ENCODE measurements at regions not wholly inside any gene's neighbourhood (a gene's known extent, or its start where the extent isn't known, plus 50 kb on each side); places are given as distances from the start of the nearest gene placed in this dataset.

DNA sequence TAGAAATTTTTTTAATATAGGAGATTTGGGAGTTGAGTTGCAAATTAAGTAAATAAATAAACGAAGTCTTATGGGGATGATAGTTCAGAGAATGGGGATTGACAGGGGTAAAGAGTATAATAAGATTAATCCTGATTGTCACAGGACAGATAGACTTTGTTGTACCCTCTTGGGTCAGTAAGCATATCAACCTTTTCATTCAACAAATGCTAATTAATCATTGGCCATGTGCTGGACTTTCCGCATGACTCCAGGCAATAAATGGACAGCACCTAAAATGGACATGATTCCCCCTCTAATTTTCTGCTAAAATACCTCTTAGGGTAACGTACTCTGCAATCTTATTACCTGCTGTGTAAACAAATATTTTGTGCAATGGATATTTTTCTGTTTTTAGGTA, 1331.1 kb upstream of the ADGRL3 start:
- intact Hi-C loops (cut with DNase I), result no loop called here
- Histone ChIP-seq H3K36me3 (no peaks in the 10 kb centered on the region), H3K27ac (replicated peaks in 1 of 4) (no peak overlapping the region), H3K4me1 (no peaks in the 10 kb centered on the region), H3K4me3 (no peak overlapping the region), H3K9me3 (no peaks in the 10 kb centered on the region), H3K27me3 (no peaks in the 10 kb centered on the region)
- TF ChIP-seq EP300 (IDR thresholded peaks at IDR 0.05), result no peak
- TF ChIP-seq, protein P1, sequence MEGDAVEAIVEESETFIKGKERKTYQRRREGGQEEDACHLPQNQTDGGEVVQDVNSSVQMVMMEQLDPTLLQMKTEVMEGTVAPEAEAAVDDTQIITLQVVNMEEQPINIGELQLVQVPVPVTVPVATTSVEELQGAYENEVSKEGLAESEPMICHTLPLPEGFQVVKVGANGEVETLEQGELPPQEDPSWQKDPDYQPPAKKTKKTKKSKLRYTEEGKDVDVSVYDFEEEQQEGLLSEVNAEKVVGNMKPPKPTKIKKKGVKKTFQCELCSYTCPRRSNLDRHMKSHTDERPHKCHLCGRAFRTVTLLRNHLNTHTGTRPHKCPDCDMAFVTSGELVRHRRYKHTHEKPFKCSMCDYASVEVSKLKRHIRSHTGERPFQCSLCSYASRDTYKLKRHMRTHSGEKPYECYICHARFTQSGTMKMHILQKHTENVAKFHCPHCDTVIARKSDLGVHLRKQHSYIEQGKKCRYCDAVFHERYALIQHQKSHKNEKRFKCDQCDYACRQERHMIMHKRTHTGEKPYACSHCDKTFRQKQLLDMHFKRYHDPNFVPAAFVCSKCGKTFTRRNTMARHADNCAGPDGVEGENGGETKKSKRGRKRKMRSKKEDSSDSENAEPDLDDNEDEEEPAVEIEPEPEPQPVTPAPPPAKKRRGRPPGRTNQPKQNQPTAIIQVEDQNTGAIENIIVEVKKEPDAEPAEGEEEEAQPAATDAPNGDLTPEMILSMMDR (IDR thresholded peaks at IDR 0.05), result no peak
- TF ChIP-seq POLR2AphosphoS5 (IDR thresholded peaks at IDR 0.05), result no peak
- no peak for TF ChIP-seq POLR2A (IDR thresholded peaks at IDR 0.05; ENCODE audit: low read depth)
- WGBS, result 87% methylated on average over 3 of the region's 3 CpGs
- no peak for DNase-seq (ENCODE audit: extremely low spot score)

DNA sequence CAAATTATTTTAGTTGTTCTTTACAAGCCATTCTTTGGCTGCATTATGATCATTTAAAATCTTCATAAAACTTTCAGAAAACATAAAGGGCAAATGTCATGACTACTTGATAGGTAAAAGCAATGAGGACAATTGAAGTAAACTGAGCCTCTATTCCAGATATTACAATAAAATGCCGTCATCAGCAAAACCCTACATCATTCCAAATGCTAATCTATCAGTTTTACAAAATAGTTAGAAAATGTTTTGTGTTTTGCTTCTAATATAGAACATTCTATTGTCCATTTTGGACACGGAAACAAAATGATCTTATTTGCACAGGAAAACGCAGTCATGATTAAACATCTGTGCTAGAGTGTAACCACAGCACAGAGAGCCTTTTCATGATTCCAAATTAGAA, 1330.6 kb upstream of the ADGRL3 start:
- 93% methylated on average over 3 of the region's 3 CpGs for WGBS
- intact Hi-C loops (cut with DNase I), result no loop called here

DNA sequence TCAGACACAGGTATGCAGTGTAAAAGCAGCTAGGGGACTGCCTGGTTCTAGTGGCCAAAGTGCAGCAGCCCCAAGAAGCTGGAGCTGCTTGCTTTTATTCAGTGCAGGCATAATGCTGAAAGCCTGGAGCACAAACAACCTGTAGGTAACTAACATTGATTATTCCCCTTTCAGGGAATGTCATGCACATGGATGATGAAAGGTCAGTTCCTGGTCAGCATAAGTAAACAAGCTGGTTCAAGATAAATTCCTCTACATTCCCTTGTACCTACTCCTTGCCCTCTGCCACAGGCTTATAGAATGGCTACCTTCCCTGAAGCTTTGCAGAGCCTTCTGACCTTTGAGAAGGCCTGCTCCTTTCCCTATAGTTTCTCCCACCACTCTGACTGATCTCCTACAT, 1318.5 kb upstream of the ADGRL3 start:
- Histone ChIP-seq H3K27me3 (no peaks in the 10 kb centered on the region), H3K4me1 (no peaks in the 10 kb centered on the region), H3K27ac (replicated peaks in 1 of 4) (no peak overlapping the region), H3K36me3 (no peaks in the 10 kb centered on the region), H3K4me3 (no peak overlapping the region), H3K9me3 (no peaks in the 10 kb centered on the region)
- no peak for TF ChIP-seq EP300 (IDR thresholded peaks at IDR 0.05)
- TF ChIP-seq, protein P1 (IDR thresholded peaks at IDR 0.05), result no peak
- no peak for TF ChIP-seq POLR2A (IDR thresholded peaks at IDR 0.05; ENCODE audit: low read depth)
- no peak for TF ChIP-seq POLR2AphosphoS5 (IDR thresholded peaks at IDR 0.05)
- DNase-seq (ENCODE audit: extremely low spot score), result no peak
- intact Hi-C loops (cut with DNase I), result no loop called here

More for the DNA sequence above, 1330.6 kb upstream of the ADGRL3 start:
- no peak for DNase-seq (ENCODE audit: extremely low spot score)
- no peak overlapping the region for H3K27ac ChIP-seq (replicated peaks in 1 of 4)
- no peak overlapping the region for H3K4me3 ChIP-seq
- TF ChIP-seq EP300 (IDR thresholded peaks at IDR 0.05), result no peak
- H3K4me1 ChIP-seq, result no peaks in the 10 kb centered on the region
- H3K27me3 ChIP-seq, result no peaks in the 10 kb centered on the region
- no peaks in the 10 kb centered on the region for H3K9me3 ChIP-seq
- H3K36me3 ChIP-seq, result no peaks in the 10 kb centered on the region

DNA sequence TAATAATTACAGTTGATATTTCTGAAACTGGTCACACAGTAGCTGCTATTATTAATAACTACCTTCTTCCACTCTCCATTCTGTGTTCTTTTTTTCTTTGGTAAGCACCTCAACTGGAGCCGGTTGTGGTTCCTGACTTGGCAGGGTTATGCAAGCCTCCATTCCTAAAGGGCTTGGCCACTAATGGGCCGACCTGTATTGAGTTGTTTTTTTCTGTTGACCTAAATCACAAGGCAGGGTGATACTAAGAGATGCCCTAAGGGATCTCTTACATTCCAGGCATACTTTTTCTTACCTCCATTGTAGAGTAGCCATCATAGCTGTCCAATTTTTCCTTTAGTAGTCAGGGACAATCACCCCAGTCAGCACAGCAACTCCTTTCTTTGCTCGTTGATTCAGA, 1295.8 kb upstream of the ADGRL3 start:
- 79% methylated on average over 3 of the region's 3 CpGs for WGBS
- H3K9me3 ChIP-seq, result no peaks in the 10 kb centered on the region

DNA sequence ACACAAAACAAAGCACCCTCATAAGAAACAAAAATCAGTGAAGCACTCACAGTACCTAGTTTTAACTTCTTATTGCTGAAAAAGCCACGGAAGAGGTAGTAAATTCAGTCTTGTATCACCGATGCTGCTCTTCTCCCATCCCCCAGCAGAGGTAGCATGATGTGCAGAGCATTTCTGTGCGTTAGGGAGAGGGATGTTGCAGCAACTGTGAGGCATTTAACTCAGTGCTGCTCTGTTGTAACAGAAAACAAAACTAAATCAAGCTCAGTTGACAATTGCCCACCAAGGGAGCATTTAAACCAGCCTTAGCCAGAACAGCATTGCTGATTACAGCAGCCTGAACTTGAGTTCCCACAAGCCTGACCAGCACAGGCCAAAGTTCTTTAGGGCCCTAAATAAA, 1279.7 kb upstream of the ADGRL3 start:
- intact Hi-C loops (cut with DNase I), result no loop called here
- no peak for DNase-seq (ENCODE audit: extremely low spot score)
- Histone ChIP-seq H3K4me1 (no peaks in the 10 kb centered on the region), H3K9me3 (no peaks in the 10 kb centered on the region), H3K4me3 (no peak overlapping the region), H3K27me3 (no peaks in the 10 kb centered on the region), H3K27ac (replicated peaks in 1 of 4) (no peak overlapping the region), H3K36me3 (no peaks in the 10 kb centered on the region)
- TF ChIP-seq EP300 (IDR thresholded peaks at IDR 0.05), result no peak
- no peak for TF ChIP-seq POLR2A (IDR thresholded peaks at IDR 0.05; ENCODE audit: low read depth)
- TF ChIP-seq, protein P1 (IDR thresholded peaks at IDR 0.05), result no peak
- no peak for TF ChIP-seq POLR2AphosphoS5 (IDR thresholded peaks at IDR 0.05)
- WGBS, result 63% methylated on average over 3 of the region's 3 CpGs

More for the DNA sequence above, 1295.8 kb upstream of the ADGRL3 start:
- TF ChIP-seq, protein P1 (IDR thresholded peaks at IDR 0.05), result no peak
- no peak for TF ChIP-seq POLR2AphosphoS5 (IDR thresholded peaks at IDR 0.05)
- no peak for TF ChIP-seq POLR2A (IDR thresholded peaks at IDR 0.05; ENCODE audit: low read depth)
- TF ChIP-seq EP300 (IDR thresholded peaks at IDR 0.05), result no peak
- Histone ChIP-seq H3K27ac (replicated peaks in 1 of 4) (no peak overlapping the region), H3K27me3 (no peaks in the 10 kb centered on the region), H3K36me3 (no peaks in the 10 kb centered on the region), H3K4me3 (no peak overlapping the region), H3K4me1 (no peaks in the 10 kb centered on the region)
- intact Hi-C loops (cut with DNase I), result no loop called here
- DNase-seq (ENCODE audit: extremely low spot score), result no peak
